M059J (cell line): ENCODE measurements at regions not wholly inside any gene's neighbourhood (a gene's known extent, or its start where the extent isn't known, plus 50 kb on each side); places are given as distances from the start of the nearest gene placed in this dataset.

Experiments
- DNase-seq: peaks from one replicate; pipeline ENCODE4 v3.0.0-alpha.2; 2012; ENCODE audit warnings: low read depth

GRCh38 chr9:88658311-88658822 is 123.4 kb downstream of the NXNL2 start:
- peak; percentile 64 for DNase-seq

GRCh38 chr9:88659126-88659525 is 124.1 kb downstream of the NXNL2 start:
- no peak for DNase-seq

GRCh38 chr9:88660611-88661010 is 125.6 kb downstream of the NXNL2 start:
- peak; percentile 41 for DNase-seq

GRCh38 chr9:88661759-88662158 is 126.8 kb downstream of the NXNL2 start:
- DNase-seq, result peak; percentile 41

- no peak for DNase-seq
Observed at GRCh38 chr9:88663771-88664419, 128.9 kb downstream of the NXNL2 start.

- no peak for DNase-seq
Observed at GRCh38 chr9:88664773-88665172, 129.8 kb downstream of the NXNL2 start.

- DNase-seq, result no peak
Observed at GRCh38 chr9:88672874-88673689, 138.1 kb downstream of the NXNL2 start.

- DNase-seq, result no peak
Observed at GRCh38 chr9:88673886-88674285, 138.9 kb downstream of the NXNL2 start.

- no peak for DNase-seq
Observed at GRCh38 chr9:88676644-88677043, 141.7 kb downstream of the NXNL2 start.

- DNase-seq, result no peak
Observed at GRCh38 chr9:88678008-88678407, 143.0 kb downstream of the NXNL2 start.

- DNase-seq, result no peak
Observed at GRCh38 chr9:88678431-88678830, 143.5 kb downstream of the NXNL2 start.

- no peak for DNase-seq
Observed at GRCh38 chr9:88680041-88680440, 145.1 kb downstream of the NXNL2 start.

- peak; percentile 52 for DNase-seq
Observed at GRCh38 chr9:88680505-88681160, 145.7 kb downstream of the NXNL2 start.

- no peak for DNase-seq
Observed at GRCh38 chr9:88681434-88681833, 146.5 kb downstream of the NXNL2 start.

- DNase-seq, result no peak
Observed at GRCh38 chr9:88682431-88682831, 147.5 kb downstream of the NXNL2 start.

- no peak for DNase-seq
Observed at GRCh38 chr9:88684046-88684445, 149.1 kb downstream of the NXNL2 start.

GRCh38 chr9:88684845-88685244 is 149.9 kb downstream of the NXNL2 start:
- DNase-seq, result no peak

- no peak for DNase-seq
Observed at GRCh38 chr9:88685966-88686365, 151.0 kb downstream of the NXNL2 start.

- no peak for DNase-seq
Observed at GRCh38 chr9:88689509-88690298, 154.7 kb downstream of the NXNL2 start.

GRCh38 chr9:88690628-88691027 is 155.7 kb downstream of the NXNL2 start:
- DNase-seq, result no peak

GRCh38 chr9:88691091-88691490 is 156.1 kb downstream of the NXNL2 start:
- no peak for DNase-seq

GRCh38 chr9:88691811-88692210 is 156.8 kb downstream of the NXNL2 start:
- peak; percentile 41 for DNase-seq
